Liver (tissue), 8 donors: ENCODE measurements at regions not wholly inside any gene's neighbourhood (a gene's known extent, or its start where the extent isn't known, plus 50 kb on each side); places are given as distances from the start of the nearest gene placed in this dataset.

Source experiments
- DNase-seq: peaks from one replicate; pipeline ENCODE4 v3.0.0-alpha.2; 2017; ENCODE audit warnings: low spot score
- H3K27ac ChIP-seq, 2 donors: one replicate each; pipeline ENCODE4 v1.7.0; 2013; ENCODE audit warnings: inconsistent platforms in 2 of 2, low read length in 2 of 2, control low read depth in 1 of 2, low read depth in 1 of 2, mild to moderate bottlenecking in 1 of 2
- H3K27me3 ChIP-seq, 4 donors: one replicate each; pipeline versions ENCODE4 v1.6.1 to v1.7.0; 2013; ENCODE audit warnings: low read length in 3 of 4, inconsistent platforms in 1 of 4, mild to moderate bottlenecking in 1 of 4, moderate library complexity in 1 of 4; ENCODE audit not compliant: control insufficient read depth in 4 of 4, insufficient read depth in 4 of 4
- H3K36me3 ChIP-seq, 4 donors: one replicate each; pipeline versions ENCODE4 v1.6.1 to v1.7.0; 2013; ENCODE audit warnings: low read length in 3 of 4, mild to moderate bottlenecking in 3 of 4, low read depth in 1 of 4, moderate library complexity in 1 of 4; ENCODE audit not compliant: control insufficient read depth in 4 of 4, insufficient read depth in 3 of 4
- H3K4me1 ChIP-seq, 4 donors: one replicate each; pipeline versions ENCODE4 v1.6.1 to v1.7.0; 2013; ENCODE audit warnings: low read length in 3 of 4, mild to moderate bottlenecking in 3 of 4, moderate library complexity in 1 of 4; ENCODE audit not compliant: control insufficient read depth in 4 of 4, insufficient read depth in 4 of 4
- H3K4me3 ChIP-seq, 3 donors: one replicate each; pipeline versions ENCODE4 v1.6.1 to v1.7.0; 2013; ENCODE audit warnings: low read length in 3 of 3, control low read depth in 1 of 3, low read depth in 1 of 3, mild to moderate bottlenecking in 1 of 3
- H3K9ac ChIP-seq, 2 donors: one replicate each; pipeline ENCODE4 v1.7.0; 2013; ENCODE audit warnings: low read length in 2 of 2, mild to moderate bottlenecking in 2 of 2, moderate library complexity in 2 of 2, control low read depth in 1 of 2, low read depth in 1 of 2
- H3K9me3 ChIP-seq, 4 donors: one replicate each; pipeline versions ENCODE4 v1.6.1 to v1.7.0; 2013; ENCODE audit warnings: low read length in 3 of 4; ENCODE audit not compliant: control insufficient read depth in 4 of 4
- ATF3 ChIP-seq: IDR thresholded peaks from 2 replicates; pipeline ENCODE4 v1.6.1; 2016; ENCODE audit warnings: antibody characterized with exemption
- EGR1 ChIP-seq, 2 donors: IDR thresholded peaks; 2 replicates each; pipeline ENCODE4 v1.6.1; 2016 to 2018; ENCODE audit warnings: antibody characterized with exemption in 2 of 2, low read depth in 2 of 2
- FOXA1 ChIP-seq: IDR thresholded peaks from 2 replicates; pipeline ENCODE4 v1.6.1; 2016; ENCODE audit warnings: antibody characterized with exemption
- FOXA2 ChIP-seq: IDR thresholded peaks from 2 replicates; pipeline ENCODE4 v1.6.1; 2016; ENCODE audit warnings: antibody characterized with exemption
- HNF4A ChIP-seq, 2 donors: conservative IDR thresholded peaks; 2 replicates each; pipeline ENCODE4 v1.6.1; 2016; ENCODE audit warnings: antibody characterized with exemption in 2 of 2, mild to moderate bottlenecking in 2 of 2
- HNF4G ChIP-seq: IDR thresholded peaks from 2 replicates; pipeline ENCODE4 v1.6.1; 2016; ENCODE audit warnings: antibody characterized with exemption
- JUND ChIP-seq, 2 donors: IDR thresholded peaks; 2 replicates each; pipeline ENCODE4 v1.6.1; 2016; ENCODE audit warnings: antibody characterized with exemption in 2 of 2
- MAX ChIP-seq: IDR thresholded peaks from 2 replicates; pipeline ENCODE4 v1.6.1; 2016; ENCODE audit warnings: antibody characterized with exemption
- NR2F2 ChIP-seq: IDR thresholded peaks from 2 replicates; pipeline ENCODE4 v1.6.1; 2016; ENCODE audit warnings: antibody characterized with exemption
- RAD21 ChIP-seq, 2 donors: IDR thresholded peaks; 2 replicates each; pipeline ENCODE4 v1.6.1; 2016; ENCODE audit warnings: antibody characterized with exemption in 2 of 2, mild to moderate bottlenecking in 2 of 2
- REST ChIP-seq: IDR thresholded peaks from 2 replicates; pipeline ENCODE4 v1.6.1; 2016; ENCODE audit warnings: antibody characterized with exemption, mild to moderate bottlenecking
- RXRA ChIP-seq, 2 donors: IDR thresholded peaks; 2 replicates each; pipeline ENCODE4 v1.6.1; 2017 to 2018; ENCODE audit warnings: antibody characterized with exemption in 2 of 2, mild to moderate bottlenecking in 1 of 2
- SP1 ChIP-seq: IDR thresholded peaks from 2 replicates; pipeline ENCODE4 v1.6.1; 2018; ENCODE audit warnings: antibody characterized with exemption, mild to moderate bottlenecking
- TAF1 ChIP-seq: conservative IDR thresholded peaks from 2 replicates; pipeline ENCODE4 v1.6.1; 2016; ENCODE audit warnings: antibody characterized with exemption, mild to moderate bottlenecking
- YY1 ChIP-seq: IDR thresholded peaks from 2 replicates; pipeline ENCODE4 v1.6.1; 2016; ENCODE audit warnings: antibody characterized with exemption, mild to moderate bottlenecking
- WGBS: extraction: QIAGEN DNeasy Blood & Tissue Kit; methylation state at CpG from one replicate; pipeline ENCODE4 v1.1.7; 2013; 5-methylcytosine and 5-hydroxymethylcytosine counted together
- TF ChIP-seq, protein P1 (sequence below): fragments of 150-350 bp; IDR thresholded peaks from 2 replicates; pipeline ENCODE4 v1.5.1; 2017; ENCODE audit warnings: improper control_type of control experiment, low read depth, low read length; ENCODE audit not compliant: missing input control
- TF ChIP-seq, protein P2 (sequence below): IDR thresholded peaks from 2 replicates; pipeline ENCODE4 v1.6.1; 2016; ENCODE audit warnings: antibody characterized with exemption
- donor health status: healthy.
- donor health status: healthy.
- donor health status: healthy.
- donor health status: healthy.
- donor health status: healthy.

DNA sequence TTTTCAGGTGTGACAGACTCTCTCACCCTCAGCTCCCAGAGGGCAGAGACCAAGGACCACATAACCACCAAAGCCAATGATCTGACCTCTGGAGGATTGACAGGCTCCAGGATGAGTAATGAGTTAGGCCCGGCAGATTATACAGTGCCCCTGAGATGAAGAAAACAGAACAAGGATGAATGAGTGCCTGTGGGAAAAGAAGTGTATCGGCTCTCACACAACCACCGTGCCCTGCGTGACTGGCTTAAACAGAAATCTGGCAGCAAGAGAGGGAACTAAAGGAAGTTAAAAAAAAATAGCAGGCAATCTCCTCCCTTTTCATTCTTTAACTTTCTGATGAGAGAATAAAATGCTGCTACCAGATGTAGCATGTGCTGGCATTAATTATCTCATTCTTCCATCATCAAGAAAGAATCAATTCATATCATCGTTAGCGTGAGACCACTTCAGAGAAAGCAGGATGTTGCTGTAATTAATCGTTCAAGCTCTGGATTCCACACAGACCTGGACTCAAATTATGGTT is 227.5 kb upstream of the COL8A1 start:
- TF ChIP-seq, protein P1, sequence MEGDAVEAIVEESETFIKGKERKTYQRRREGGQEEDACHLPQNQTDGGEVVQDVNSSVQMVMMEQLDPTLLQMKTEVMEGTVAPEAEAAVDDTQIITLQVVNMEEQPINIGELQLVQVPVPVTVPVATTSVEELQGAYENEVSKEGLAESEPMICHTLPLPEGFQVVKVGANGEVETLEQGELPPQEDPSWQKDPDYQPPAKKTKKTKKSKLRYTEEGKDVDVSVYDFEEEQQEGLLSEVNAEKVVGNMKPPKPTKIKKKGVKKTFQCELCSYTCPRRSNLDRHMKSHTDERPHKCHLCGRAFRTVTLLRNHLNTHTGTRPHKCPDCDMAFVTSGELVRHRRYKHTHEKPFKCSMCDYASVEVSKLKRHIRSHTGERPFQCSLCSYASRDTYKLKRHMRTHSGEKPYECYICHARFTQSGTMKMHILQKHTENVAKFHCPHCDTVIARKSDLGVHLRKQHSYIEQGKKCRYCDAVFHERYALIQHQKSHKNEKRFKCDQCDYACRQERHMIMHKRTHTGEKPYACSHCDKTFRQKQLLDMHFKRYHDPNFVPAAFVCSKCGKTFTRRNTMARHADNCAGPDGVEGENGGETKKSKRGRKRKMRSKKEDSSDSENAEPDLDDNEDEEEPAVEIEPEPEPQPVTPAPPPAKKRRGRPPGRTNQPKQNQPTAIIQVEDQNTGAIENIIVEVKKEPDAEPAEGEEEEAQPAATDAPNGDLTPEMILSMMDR: no peak
- TF ChIP-seq JUND (IDR thresholded peaks at IDR 0.05) (no peak), RXRA (IDR thresholded peaks at IDR 0.05) (no peak)
- no peaks in the 10 kb centered on the region for H3K27me3 ChIP-seq
- no peak overlapping the region for H3K27ac ChIP-seq
- H3K9ac ChIP-seq: no peak overlapping the region
- no peaks in the 10 kb centered on the region for H3K36me3 ChIP-seq
- DNase-seq: no peak
- H3K9me3 ChIP-seq: no peaks in the 10 kb centered on the region
- 66% methylated on average over 7 of the region's 7 CpGs for WGBS
- H3K4me1 ChIP-seq: no peaks in the 10 kb centered on the region
- H3K4me3 ChIP-seq: no peak overlapping the region

- 94% methylated on average over 1 of the region's 1 CpG for WGBS
Observed at GRCh38 chr3:99409961-99410360, 228.4 kb upstream of the COL8A1 start.

More at GRCh38 chr3:99409961-99410360, 228.4 kb upstream of the COL8A1 start:
- TF ChIP-seq RAD21 (IDR thresholded peaks at IDR 0.05) (no peak), SP1 (no peak), JUND (IDR thresholded peaks at IDR 0.05) (no peak), YY1 (no peak), FOXA1 (no peak), FOXA2 (no peak), HNF4A (conservative IDR thresholded peaks at IDR 0.05) (no peak), EGR1 (IDR thresholded peaks at IDR 0.05; ENCODE audit: low read depth in 2 of 2) (no peak), ATF3 (no peak), NR2F2 (no peak), RXRA (IDR thresholded peaks at IDR 0.05) (no peak), REST (no peak), TAF1 (no peak), HNF4G (no peak), MAX (no peak)
- TF ChIP-seq, protein P1: no peak
- TF ChIP-seq, protein P2, sequence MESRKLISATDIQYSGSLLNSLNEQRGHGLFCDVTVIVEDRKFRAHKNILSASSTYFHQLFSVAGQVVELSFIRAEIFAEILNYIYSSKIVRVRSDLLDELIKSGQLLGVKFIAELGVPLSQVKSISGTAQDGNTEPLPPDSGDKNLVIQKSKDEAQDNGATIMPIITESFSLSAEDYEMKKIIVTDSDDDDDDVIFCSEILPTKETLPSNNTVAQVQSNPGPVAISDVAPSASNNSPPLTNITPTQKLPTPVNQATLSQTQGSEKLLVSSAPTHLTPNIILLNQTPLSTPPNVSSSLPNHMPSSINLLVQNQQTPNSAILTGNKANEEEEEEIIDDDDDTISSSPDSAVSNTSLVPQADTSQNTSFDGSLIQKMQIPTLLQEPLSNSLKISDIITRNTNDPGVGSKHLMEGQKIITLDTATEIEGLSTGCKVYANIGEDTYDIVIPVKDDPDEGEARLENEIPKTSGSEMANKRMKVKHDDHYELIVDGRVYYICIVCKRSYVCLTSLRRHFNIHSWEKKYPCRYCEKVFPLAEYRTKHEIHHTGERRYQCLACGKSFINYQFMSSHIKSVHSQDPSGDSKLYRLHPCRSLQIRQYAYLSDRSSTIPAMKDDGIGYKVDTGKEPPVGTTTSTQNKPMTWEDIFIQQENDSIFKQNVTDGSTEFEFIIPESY: no peak
- Histone ChIP-seq H3K36me3 (no peaks in the 10 kb centered on the region), H3K27me3 (no peaks in the 10 kb centered on the region), H3K4me3 (no peak overlapping the region), H3K4me1 (no peaks in the 10 kb centered on the region), H3K9ac (no peak overlapping the region), H3K9me3 (no peaks in the 10 kb centered on the region), H3K27ac (no peak overlapping the region)
- no peak for DNase-seq
